Adrenal gland (tissue), 9 donors: ENCODE measurements at regions not wholly inside any gene's neighbourhood (a gene's known extent, or its start where the extent isn't known, plus 50 kb on each side); places are given as distances from the start of the nearest gene placed in this dataset.

Experiments
- DNase-seq, 7 donors: peaks; one replicate each; pipeline ENCODE4 v3.0.0-alpha.2; 2019 to 2020
- H3K27ac ChIP-seq, 5 donors: fragments of 200-600 bp; sonication (generic) in 4 of 5; 1 replicate in 3 of 5; 2 replicates in 2 of 5; pipeline versions ENCODE4 v1.5.1 to v1.8.0; 2016 to 2020; ENCODE audit warnings: mild to moderate bottlenecking in 1 of 5
- H3K27me3 ChIP-seq: fragments of 200-600 bp; 2 replicates; pipeline ENCODE4 v1.8.0; 2021
- H3K36me3 ChIP-seq, 2 donors: fragments of 200-600 bp; replicated peaks in 1 of 2; 1 replicate in 1 of 2; 2 replicates in 1 of 2; pipeline versions ENCODE4 v1.5.1 to v1.8.0; 2018 to 2022
- H3K4me1 ChIP-seq, 2 donors: fragments of 200-600 bp; replicated peaks in 1 of 2; 1 replicate in 1 of 2; 2 replicates in 1 of 2; pipeline versions ENCODE4 v1.5.1 to v1.8.0; 2018 to 2021
- H3K4me3 ChIP-seq, 4 donors: fragments of 200-600 bp; sonication (generic) in 3 of 4; one replicate each; pipeline ENCODE4 v1.5.1; 2016 to 2018
- H3K9me3 ChIP-seq, 3 donors: fragments of 200-600 bp; sonication (generic) in 1 of 3; replicated peaks in 1 of 3; 1 replicate in 2 of 3; 2 replicates in 1 of 3; pipeline versions ENCODE4 v1.5.1 to v1.8.0; 2016 to 2021
- CTCF ChIP-seq, 6 experiments: fragments of 450-650 bp in 4 of 6; fragments of 200-600 bp in 2 of 6; sonication (generic) in 1 of 6; IDR thresholded peaks; 1 replicate in 5 of 6; 2 replicates in 1 of 6; pipeline versions ENCODE4 v1.5.1 to v1.8.0; 2016 to 2021; ENCODE audit warnings: antibody characterized with exemption in 6 of 6, mild to moderate bottlenecking in 2 of 6, moderate library complexity in 1 of 6
- POLR2A ChIP-seq, 2 donors: fragments of 450-650 bp; IDR thresholded peaks; one replicate each; pipeline ENCODE4 v1.6.1; 2017; ENCODE audit warnings: antibody characterized with exemption in 2 of 2, mild to moderate bottlenecking in 2 of 2, moderate library complexity in 1 of 2
- whole genome bisulfite sequencing, 4 donors: extraction: QIAGEN DNeasy Blood & Tissue Kit in 2 of 4; methylation state at CpG; one replicate each; pipeline versions ENCODE4 v1.1.5 to v1.1.7; 2013 to 2017; 5-methylcytosine and 5-hydroxymethylcytosine counted together
- intact Hi-C, 2 donors: fragments of 100-400 bp; cut with DNase I; formaldehyde crosslinking; loops; one replicate each; pipeline versions ENCODE4 v1.14.1 to v1.15.0; 2022 to 2023
- donor health status: healthy with polysubstance abuse.
- donor health status: Bipolar disorder and iron deficiency.
- donor health status: DM: yes; HTN: yes; CAD: no.
- donor health status: DM: no; HTN: no; CAD: no.
- donor health status: DM: no; HTN: no; CAD: no.

GRCh38 chr1:232290570-232290969, 339.4 kb downstream of the SIPA1L2 start:
- H3K36me3 ChIP-seq: no peaks in the 10 kb centered on the region
- no peak overlapping the region for H3K4me3 ChIP-seq
- TF ChIP-seq POLR2A (IDR thresholded peaks at IDR 0.05) (no peak), CTCF (IDR thresholded peaks at IDR 0.05) (no peak)
- no peak for DNase-seq
- intact Hi-C loops: no loop called here
- H3K9me3 ChIP-seq: no peaks in the 10 kb centered on the region
- no peaks in the 10 kb centered on the region for H3K27me3 ChIP-seq
- no peak overlapping the region for H3K27ac ChIP-seq
- H3K4me1 ChIP-seq: no peaks in the 10 kb centered on the region

- 37 to 74% (median 63%) methylated on average over 3 to 8 of the region's 8 CpGs for WGBS, 4 donors
- no peaks in the 10 kb centered on the region for H3K9me3 ChIP-seq
- no peaks in the 10 kb centered on the region for H3K4me1 ChIP-seq
- H3K27ac ChIP-seq: no peak overlapping the region
- TF ChIP-seq CTCF (IDR thresholded peaks at IDR 0.05) (no peak), POLR2A (IDR thresholded peaks at IDR 0.05) (no peak)
- intact Hi-C loops: no loop called here
- no peaks in the 10 kb centered on the region for H3K36me3 ChIP-seq
- no peak overlapping the region for H3K4me3 ChIP-seq
- no peaks in the 10 kb centered on the region for H3K27me3 ChIP-seq
- peak in 2 of 7 donors; percentile 4 to 17 for DNase-seq
These were observed 342.0 kb downstream of the SIPA1L2 start for GRCh38 chr1:232287676-232288569.

GRCh38 chr1:232285138-232285537, 344.8 kb downstream of the SIPA1L2 start:
- Histone ChIP-seq H3K4me3 (no peak overlapping the region), H3K36me3 (no peaks in the 10 kb centered on the region), H3K9me3 (no peaks in the 10 kb centered on the region), H3K4me1 (no peaks in the 10 kb centered on the region), H3K27me3 (no peaks in the 10 kb centered on the region), H3K27ac (no peak overlapping the region)
- intact Hi-C loops: no loop called here
- WGBS, 4 donors: 88 to 95% (median 91%) methylated on average over 6 of the region's 6 CpGs
- TF ChIP-seq CTCF (IDR thresholded peaks at IDR 0.05) (no peak), POLR2A (IDR thresholded peaks at IDR 0.05) (no peak)
- no peak for DNase-seq

GRCh38 chr1:232283864-232284263, 346.1 kb downstream of the SIPA1L2 start:
- no peaks in the 10 kb centered on the region for H3K27me3 ChIP-seq
- intact Hi-C loops: no loop called here
- no peak for TF ChIP-seq POLR2A (IDR thresholded peaks at IDR 0.05)
- no peak for TF ChIP-seq CTCF (IDR thresholded peaks at IDR 0.05)
- no peak overlapping the region for H3K27ac ChIP-seq
- no peaks in the 10 kb centered on the region for H3K4me1 ChIP-seq
- no peak for DNase-seq
- 66 to 77% (median 74%) methylated on average over 4 of the region's 4 CpGs for WGBS, 4 donors
- no peaks in the 10 kb centered on the region for H3K36me3 ChIP-seq
- no peak overlapping the region for H3K4me3 ChIP-seq
- no peaks in the 10 kb centered on the region for H3K9me3 ChIP-seq
